ENCODE measurements at regions not wholly inside any gene's neighbourhood (a gene's known extent, or its start where the extent isn't known, plus 50 kb on each side); places are given as distances from the start of the nearest gene placed in this dataset.

DNA sequence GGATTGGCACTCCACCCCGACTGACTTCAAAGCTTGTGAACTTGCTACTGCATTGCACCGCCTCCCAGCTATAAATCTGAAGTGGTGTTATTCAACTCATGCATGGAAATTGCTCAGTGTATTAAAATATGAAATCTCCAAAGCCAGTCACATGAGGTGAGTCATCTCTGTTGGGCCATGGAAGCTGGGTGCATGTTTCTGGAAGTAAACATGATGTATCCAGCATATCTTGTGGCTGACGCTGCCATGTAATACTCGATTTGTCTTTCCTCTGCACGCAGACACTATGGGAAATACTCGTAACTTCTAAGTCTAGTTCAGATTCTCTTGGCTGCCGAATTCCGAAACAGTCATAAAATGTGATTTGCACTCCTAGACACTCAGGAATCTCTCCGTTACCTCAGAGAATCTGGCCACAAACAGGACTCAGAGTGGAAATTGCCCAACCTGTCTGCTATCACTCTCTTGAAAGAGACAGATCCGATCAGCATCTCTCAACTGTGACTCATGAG, 154.9 kb upstream of the MPPED2 start:
- H3K4me1 Mint-ChIP-seq (ENCODE audit: low read depth): no peaks in the 10 kb centered on the region
- no peaks in the 10 kb centered on the region for H3K27me3 Mint-ChIP-seq (ENCODE audit: insufficient read depth)
- DNase-seq: no peak
- H3K27ac Mint-ChIP-seq: no peak overlapping the region
- no peak for TF ChIP-seq CTCF (IDR thresholded peaks at IDR 0.05)
- peaks cover 28% of the 10 kb centered on the region for H3K9me3 Mint-ChIP-seq
- H3K36me3 Mint-ChIP-seq (ENCODE audit: low read depth): no peaks in the 10 kb centered on the region
- no peak overlapping the region for H3K4me3 Mint-ChIP-seq

DNA sequence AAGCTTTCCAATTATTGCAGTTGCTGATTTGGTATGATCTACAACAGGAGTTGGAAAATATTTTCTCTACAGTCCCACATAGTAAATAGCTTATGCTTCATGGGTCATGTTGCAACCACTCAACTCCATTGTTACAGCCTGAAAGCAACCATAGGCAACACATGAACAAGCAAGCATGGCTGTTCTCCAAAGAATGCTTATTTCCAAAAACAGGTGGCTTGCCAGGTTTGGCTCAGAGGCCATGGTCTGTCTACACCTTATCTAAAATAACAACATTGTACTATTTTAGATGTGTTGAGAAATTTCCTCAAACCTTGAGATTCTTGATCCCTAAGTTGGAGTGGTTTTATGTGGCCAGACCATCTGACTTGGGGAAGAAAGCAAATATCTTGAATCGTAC, 153.9 kb upstream of the MPPED2 start:
- H3K36me3 Mint-ChIP-seq (ENCODE audit: low read depth): no peaks in the 10 kb centered on the region
- no peaks in the 10 kb centered on the region for H3K27me3 Mint-ChIP-seq (ENCODE audit: insufficient read depth)
- H3K4me3 Mint-ChIP-seq: no peak overlapping the region
- no peaks in the 10 kb centered on the region for H3K4me1 Mint-ChIP-seq (ENCODE audit: low read depth)
- DNase-seq: no peak
- H3K9me3 Mint-ChIP-seq: peaks cover 34% of the 10 kb centered on the region
- H3K27ac Mint-ChIP-seq: no peak overlapping the region
- TF ChIP-seq CTCF (IDR thresholded peaks at IDR 0.05): no peak

GRCh38 chr11:30735946-30736345, 149.8 kb upstream of the MPPED2 start:
- TF ChIP-seq CTCF (IDR thresholded peaks at IDR 0.05): no peak
- DNase-seq: no peak
- no peaks in the 10 kb centered on the region for H3K4me1 Mint-ChIP-seq (ENCODE audit: low read depth)
- H3K9me3 Mint-ChIP-seq: peaks cover 32% of the 10 kb centered on the region
- no peaks in the 10 kb centered on the region for H3K27me3 Mint-ChIP-seq (ENCODE audit: insufficient read depth)
- H3K36me3 Mint-ChIP-seq (ENCODE audit: low read depth): no peaks in the 10 kb centered on the region
- no peak overlapping the region for H3K27ac Mint-ChIP-seq
- no peak overlapping the region for H3K4me3 Mint-ChIP-seq

GRCh38 chr11:30733748-30734147, 147.6 kb upstream of the MPPED2 start:
- H3K4me1 Mint-ChIP-seq (ENCODE audit: low read depth): no peaks in the 10 kb centered on the region
- H3K36me3 Mint-ChIP-seq (ENCODE audit: low read depth): no peaks in the 10 kb centered on the region
- no peak overlapping the region for H3K27ac Mint-ChIP-seq
- H3K4me3 Mint-ChIP-seq: no peak overlapping the region
- no peak for TF ChIP-seq CTCF (IDR thresholded peaks at IDR 0.05)
- H3K27me3 Mint-ChIP-seq (ENCODE audit: insufficient read depth): no peaks in the 10 kb centered on the region
- peaks cover 44% of the 10 kb centered on the region for H3K9me3 Mint-ChIP-seq
- DNase-seq: no peak

DNA sequence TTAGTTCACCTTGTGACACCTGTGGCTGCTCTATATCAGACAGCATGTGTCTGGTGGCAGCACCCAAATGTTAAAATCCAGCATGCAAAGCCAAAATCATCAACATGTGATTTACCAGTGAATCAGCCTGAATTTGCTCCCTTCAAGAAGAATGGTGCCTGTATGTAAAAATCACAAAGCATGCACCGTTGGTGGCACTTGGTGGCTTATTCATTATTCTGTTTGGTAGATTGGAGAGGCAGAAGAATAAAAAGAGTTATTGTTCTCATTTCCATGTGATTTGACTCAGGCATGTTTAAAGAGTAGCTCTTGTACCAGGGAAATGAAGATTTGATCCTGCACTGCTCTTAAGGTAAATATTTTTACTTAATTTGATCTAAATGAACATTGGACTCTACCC, 143.9 kb upstream of the MPPED2 start:
- TF ChIP-seq CTCF (IDR thresholded peaks at IDR 0.05): no peak
- Mint-ChIP-seq H3K9me3 (peaks cover 28% of the 10 kb centered on the region), H3K36me3 (ENCODE audit: low read depth) (no peaks in the 10 kb centered on the region), H3K4me3 (no peak overlapping the region), H3K27me3 (ENCODE audit: insufficient read depth) (no peaks in the 10 kb centered on the region), H3K27ac (no peak overlapping the region), H3K4me1 (ENCODE audit: low read depth) (no peaks in the 10 kb centered on the region)
- no peak for DNase-seq

GRCh38 chr11:30729187-30729713, 143.1 kb upstream of the MPPED2 start:
- Mint-ChIP-seq H3K9me3 (peaks cover 26% of the 10 kb centered on the region), H3K27me3 (ENCODE audit: insufficient read depth) (no peaks in the 10 kb centered on the region), H3K4me1 (ENCODE audit: low read depth) (no peaks in the 10 kb centered on the region), H3K4me3 (no peak overlapping the region), H3K27ac (no peak overlapping the region), H3K36me3 (ENCODE audit: low read depth) (no peaks in the 10 kb centered on the region)
- DNase-seq: no peak
- no peak for TF ChIP-seq CTCF (IDR thresholded peaks at IDR 0.05)
